Trophoblast cell (in vitro differentiated cells and primary cell): ENCODE measurements at regions not wholly inside any gene's neighbourhood (a gene's known extent, or its start where the extent isn't known, plus 50 kb on each side); places are given as distances from the start of the nearest gene placed in this dataset.

Source experiments
- DNase-seq, 2 donors: peaks; one replicate each; pipeline ENCODE4 v3.0.0-alpha.2; 2016
- H2AFZ ChIP-seq: 2 replicates; pipeline ENCODE4 v1.6.1; 2013; ENCODE audit warnings: low read length, moderate library complexity, mild to moderate bottlenecking; ENCODE audit not compliant: insufficient read depth, poor library complexity
- H2AK5ac ChIP-seq: 2 replicates; pipeline ENCODE4 v1.6.1; 2013; ENCODE audit warnings: mild to moderate bottlenecking, low read length
- H2BK120ac ChIP-seq: 2 replicates; pipeline ENCODE4 v1.6.1; 2013; ENCODE audit warnings: low read length, mild to moderate bottlenecking, moderate library complexity; ENCODE audit not compliant: insufficient read depth, poor library complexity
- H2BK12ac ChIP-seq: 2 replicates; pipeline ENCODE4 v1.6.1; 2013; ENCODE audit warnings: mild to moderate bottlenecking, low read length, moderate library complexity
- H2BK5ac ChIP-seq: 2 replicates; pipeline ENCODE4 v1.6.1; 2013; ENCODE audit warnings: low read length, low read depth, moderate library complexity, mild to moderate bottlenecking; ENCODE audit not compliant: poor library complexity
- H3K14ac ChIP-seq: 2 replicates; pipeline ENCODE4 v1.6.1; 2013; ENCODE audit warnings: mild to moderate bottlenecking, low read length
- H3K18ac ChIP-seq: 2 replicates; pipeline ENCODE4 v1.6.1; 2013; ENCODE audit warnings: mild to moderate bottlenecking, low read length
- H3K23ac ChIP-seq: 2 replicates; pipeline ENCODE4 v1.6.1; 2013; ENCODE audit warnings: low read length
- H3K27ac ChIP-seq: 2 replicates; pipeline ENCODE4 v1.5.1; 2013; ENCODE audit warnings: low read depth, mild to moderate bottlenecking, inconsistent platforms, low read length, moderate library complexity
- H3K27me3 ChIP-seq: 2 replicates; pipeline ENCODE4 v1.6.1; 2013; ENCODE audit warnings: inconsistent platforms, mild to moderate bottlenecking, low read length, moderate library complexity; ENCODE audit not compliant: insufficient read depth
- H3K36me3 ChIP-seq, 2 experiments: 1 replicate in 1 of 2; 2 replicates in 1 of 2; pipeline ENCODE4 v1.6.1; 2013; ENCODE audit warnings: low read length in 2 of 2, mild to moderate bottlenecking in 2 of 2, moderate library complexity in 1 of 2; ENCODE audit not compliant: insufficient read depth in 2 of 2, control insufficient read depth in 1 of 2
- H3K4ac ChIP-seq: 2 replicates; pipeline ENCODE4 v1.6.1; 2013; ENCODE audit warnings: low read depth, mild to moderate bottlenecking, low read length, moderate library complexity
- H3K4me1 ChIP-seq, 2 experiments: 1 replicate in 1 of 2; 2 replicates in 1 of 2; pipeline ENCODE4 v1.6.1; 2013; ENCODE audit warnings: low read length in 2 of 2, mild to moderate bottlenecking in 2 of 2, moderate library complexity in 1 of 2; ENCODE audit not compliant: insufficient read depth in 2 of 2, control insufficient read depth in 1 of 2
- H3K4me2 ChIP-seq: 2 replicates; pipeline ENCODE4 v1.6.1; 2013; ENCODE audit warnings: inconsistent platforms, mild to moderate bottlenecking, low read length, moderate library complexity
- H3K4me3 ChIP-seq: 2 replicates; pipeline ENCODE4 v1.5.1; 2013; ENCODE audit warnings: mild to moderate bottlenecking, low read depth, low read length, inconsistent platforms
- H3K79me1 ChIP-seq: one replicate; pipeline ENCODE4 v1.6.1; 2013; ENCODE audit warnings: low read length
- H3K79me2 ChIP-seq: 2 replicates; pipeline ENCODE4 v1.6.1; 2013; ENCODE audit warnings: low read length, mild to moderate bottlenecking; ENCODE audit not compliant: control insufficient read depth, insufficient read depth, poor library complexity
- H3K9ac ChIP-seq: 2 replicates; pipeline ENCODE4 v1.6.1; 2013; ENCODE audit warnings: mild to moderate bottlenecking, low read length
- H3K9me3 ChIP-seq: 2 replicates; pipeline ENCODE4 v1.6.1; 2013; ENCODE audit warnings: low read depth, mild to moderate bottlenecking, control low read depth, inconsistent platforms, low read length; ENCODE audit not compliant: insufficient read depth
- H4K12ac ChIP-seq: 2 replicates; pipeline ENCODE4 v1.6.1; 2013; ENCODE audit warnings: low read depth, mild to moderate bottlenecking, low read length, moderate library complexity
- H4K8ac ChIP-seq: 2 replicates; pipeline ENCODE4 v1.6.1; 2013; ENCODE audit warnings: low read depth, mild to moderate bottlenecking, low read length, moderate library complexity
- H4K91ac ChIP-seq: one replicate; pipeline ENCODE4 v1.6.1; 2013; ENCODE audit warnings: low read depth, mild to moderate bottlenecking, low read length, moderate library complexity
- WGBS: extraction: QIAGEN DNeasy Blood & Tissue Kit; methylation state at CpG from one replicate; pipeline ENCODE4 v1.1.7; 2013; ENCODE audit warnings: missing lambda C conversion rate; ENCODE audit not compliant: insufficient read length, insufficient coverage; ENCODE audit errors: extremely low coverage; 5-methylcytosine and 5-hydroxymethylcytosine counted together

- H3K4me3 ChIP-seq = no peak overlapping the region
- no peak overlapping the region for H3K4ac ChIP-seq
- H3K79me1 ChIP-seq = no peaks in the 10 kb centered on the region
- peak; percentile 22 to 51 for DNase-seq
- peaks cover 2% of the 10 kb centered on the region for H3K9me3 ChIP-seq
- H4K8ac ChIP-seq = no peak overlapping the region
- no peaks in the 10 kb centered on the region for H3K79me2 ChIP-seq
- no peaks in the 10 kb centered on the region for H3K27me3 ChIP-seq
- H3K36me3 ChIP-seq = no peaks in the 10 kb centered on the region
- H4K91ac ChIP-seq = no peak overlapping the region
- H2BK120ac ChIP-seq = no peak overlapping the region
- no peak overlapping the region for H3K23ac ChIP-seq
- no peak overlapping the region for H4K12ac ChIP-seq
- H2BK12ac ChIP-seq = no peak overlapping the region
- no peak overlapping the region for H3K27ac ChIP-seq
- H2AK5ac ChIP-seq = no peak overlapping the region
- peak overlapping the region; percentile 22 for H3K4me2 ChIP-seq
- peaks cover 5 to 6% of the 10 kb centered on the region in 2 experiments for H3K4me1 ChIP-seq
- no peak overlapping the region for H3K9ac ChIP-seq
- H2BK5ac ChIP-seq = no peak overlapping the region
- H3K18ac ChIP-seq = no peak overlapping the region
- no peak overlapping the region for H3K14ac ChIP-seq
- H2AFZ ChIP-seq = no peak overlapping the region
These were observed 167.3 kb upstream of the PGR start for GRCh38 chr11:101296896-101297295.

GRCh38 chr11:101292661-101293240, 163.1 kb upstream of the PGR start:
- Histone ChIP-seq H2BK120ac (no peak overlapping the region), H2BK5ac (no peak overlapping the region), H3K4me3 (no peak overlapping the region), H3K79me2 (no peaks in the 10 kb centered on the region), H3K27ac (no peak overlapping the region), H3K4me1 (peaks cover 5 to 6% of the 10 kb centered on the region in 2 experiments), H4K12ac (no peak overlapping the region), H3K4ac (no peak overlapping the region), H3K14ac (no peak overlapping the region), H2BK12ac (no peak overlapping the region), H2AFZ (no peak overlapping the region), H3K27me3 (no peaks in the 10 kb centered on the region), H4K8ac (no peak overlapping the region), H3K4me2 (no peak overlapping the region), H3K9me3 (peaks cover 2% of the 10 kb centered on the region), H4K91ac (no peak overlapping the region), H3K36me3 (no peaks in the 10 kb centered on the region), H3K23ac (no peak overlapping the region), H2AK5ac (no peak overlapping the region), H3K18ac (no peak overlapping the region), H3K9ac (no peak overlapping the region), H3K79me1 (no peaks in the 10 kb centered on the region)
- no peak for DNase-seq
- WGBS = no CpG with 5 or more reads among the region's 2 CpGs

DNA sequence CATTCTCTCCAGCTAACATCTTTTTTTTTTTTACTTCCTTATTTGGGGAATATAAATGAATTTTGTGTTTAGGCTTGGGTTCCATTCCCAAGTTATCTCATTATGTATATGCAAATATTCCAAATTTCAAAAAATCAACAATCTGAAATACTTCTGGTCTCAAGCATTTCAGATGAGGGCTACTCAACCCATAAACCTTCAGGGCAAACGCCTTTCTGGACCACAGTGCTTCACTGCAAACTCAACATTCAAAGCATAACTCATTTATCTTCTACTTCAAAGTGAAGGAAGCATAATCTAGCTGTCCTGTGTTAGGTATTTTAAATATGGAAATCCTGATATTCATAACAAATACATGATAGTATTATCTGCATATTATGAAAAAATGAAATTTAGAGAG, 161.7 kb upstream of the PGR start:
- H3K4ac ChIP-seq = no peak overlapping the region
- no peak overlapping the region for H3K23ac ChIP-seq
- no peaks in the 10 kb centered on the region for H3K79me1 ChIP-seq
- no peaks in the 10 kb centered on the region for H3K36me3 ChIP-seq
- no peak overlapping the region for H2AFZ ChIP-seq
- H4K91ac ChIP-seq = no peak overlapping the region
- no peak overlapping the region for H2AK5ac ChIP-seq
- H3K9me3 ChIP-seq = no peaks in the 10 kb centered on the region
- no peaks in the 10 kb centered on the region for H3K27me3 ChIP-seq
- peak; percentile 9 to 54 for DNase-seq
- H2BK120ac ChIP-seq = no peak overlapping the region
- no peak overlapping the region for H3K27ac ChIP-seq
- H3K4me2 ChIP-seq = no peak overlapping the region
- no peaks in the 10 kb centered on the region for H3K79me2 ChIP-seq
- H3K18ac ChIP-seq = no peak overlapping the region
- no peak overlapping the region for H4K12ac ChIP-seq
- WGBS = no CpG with 5 or more reads among the region's 1 CpG
- no peak overlapping the region for H3K14ac ChIP-seq
- no peak overlapping the region for H4K8ac ChIP-seq
- no peak overlapping the region for H3K9ac ChIP-seq
- no peak overlapping the region for H3K4me3 ChIP-seq
- H2BK12ac ChIP-seq = no peak overlapping the region
- no peak overlapping the region for H2BK5ac ChIP-seq
- no peaks in the 10 kb centered on the region for H3K4me1 ChIP-seq

DNA sequence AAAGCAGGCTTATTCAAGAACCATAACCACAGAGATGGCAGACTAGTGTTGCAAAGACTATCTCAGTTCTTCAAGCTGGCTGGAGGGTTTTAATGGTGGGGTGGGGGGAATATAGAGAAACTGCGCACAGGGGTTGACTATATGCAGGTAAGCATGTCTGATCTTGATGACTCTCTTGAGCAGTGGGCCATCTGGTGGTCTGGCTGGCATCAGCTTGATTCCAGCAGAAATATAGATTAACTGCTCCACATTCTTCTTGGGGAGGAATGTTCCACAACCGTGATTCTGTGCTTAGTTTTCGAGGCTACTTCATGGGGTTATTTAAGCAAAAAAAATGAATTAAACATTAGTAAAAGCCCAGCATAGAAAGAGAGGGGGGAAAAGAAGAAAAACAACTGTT, 158.8 kb upstream of the PGR start:
- no peaks in the 10 kb centered on the region for H3K4me1 ChIP-seq
- no peak for DNase-seq
- H2BK5ac ChIP-seq = no peak overlapping the region
- H3K79me2 ChIP-seq = no peaks in the 10 kb centered on the region
- H3K14ac ChIP-seq = no peak overlapping the region
- no peaks in the 10 kb centered on the region for H3K27me3 ChIP-seq
- H3K23ac ChIP-seq = no peak overlapping the region
- H2BK120ac ChIP-seq = no peak overlapping the region
- H3K36me3 ChIP-seq = no peaks in the 10 kb centered on the region
- H3K27ac ChIP-seq = no peak overlapping the region
- peaks cover 1% of the 10 kb centered on the region for H3K9me3 ChIP-seq
- no CpG with 5 or more reads among the region's 3 CpGs for WGBS
- no peak overlapping the region for H3K4me3 ChIP-seq
- no peak overlapping the region for H4K8ac ChIP-seq
- H2BK12ac ChIP-seq = no peak overlapping the region
- no peak overlapping the region for H3K4me2 ChIP-seq
- no peak overlapping the region for H4K12ac ChIP-seq
- no peak overlapping the region for H3K18ac ChIP-seq
- H3K79me1 ChIP-seq = no peaks in the 10 kb centered on the region
- H4K91ac ChIP-seq = no peak overlapping the region
- H2AFZ ChIP-seq = no peak overlapping the region
- no peak overlapping the region for H3K9ac ChIP-seq
- H3K4ac ChIP-seq = no peak overlapping the region
- no peak overlapping the region for H2AK5ac ChIP-seq
